ENCODE measurements at regions not wholly inside any gene's neighbourhood (a gene's known extent, or its start where the extent isn't known, plus 50 kb on each side); places are given as distances from the start of the nearest gene placed in this dataset.

DNA sequence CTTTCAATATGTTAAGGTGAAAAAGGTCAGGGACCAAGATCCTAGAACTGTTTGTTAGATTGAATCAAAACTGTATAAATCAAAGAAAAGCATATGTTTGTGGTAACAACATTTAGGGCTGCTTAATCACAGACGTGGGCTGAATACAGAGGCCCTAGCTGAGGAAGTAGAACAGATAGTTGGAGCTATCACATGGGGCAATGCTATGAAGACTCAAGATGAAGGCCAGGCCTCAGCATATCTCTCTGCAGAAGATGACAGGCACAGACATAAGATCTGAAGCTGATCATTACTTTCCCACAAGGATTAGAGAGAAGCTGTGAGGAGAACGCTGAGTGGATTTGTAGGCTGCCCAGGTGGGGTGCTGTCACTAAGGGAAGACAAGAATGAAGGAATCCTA lies 158.6 kb upstream of the CARD18 start:
- no peak overlapping the region for H3K4me3 ChIP-seq
- H3K27me3 ChIP-seq: no peaks in the 10 kb centered on the region
- no peak overlapping the region for H3K27ac ChIP-seq
- 70 to 78% methylated on average over 2 of the region's 2 CpGs for WGBS, 2 donors
- no peaks in the 10 kb centered on the region for H3K9me3 ChIP-seq
- intact Hi-C loops (cut with DNase I): no loop called here
- TF ChIP-seq, protein P1, sequence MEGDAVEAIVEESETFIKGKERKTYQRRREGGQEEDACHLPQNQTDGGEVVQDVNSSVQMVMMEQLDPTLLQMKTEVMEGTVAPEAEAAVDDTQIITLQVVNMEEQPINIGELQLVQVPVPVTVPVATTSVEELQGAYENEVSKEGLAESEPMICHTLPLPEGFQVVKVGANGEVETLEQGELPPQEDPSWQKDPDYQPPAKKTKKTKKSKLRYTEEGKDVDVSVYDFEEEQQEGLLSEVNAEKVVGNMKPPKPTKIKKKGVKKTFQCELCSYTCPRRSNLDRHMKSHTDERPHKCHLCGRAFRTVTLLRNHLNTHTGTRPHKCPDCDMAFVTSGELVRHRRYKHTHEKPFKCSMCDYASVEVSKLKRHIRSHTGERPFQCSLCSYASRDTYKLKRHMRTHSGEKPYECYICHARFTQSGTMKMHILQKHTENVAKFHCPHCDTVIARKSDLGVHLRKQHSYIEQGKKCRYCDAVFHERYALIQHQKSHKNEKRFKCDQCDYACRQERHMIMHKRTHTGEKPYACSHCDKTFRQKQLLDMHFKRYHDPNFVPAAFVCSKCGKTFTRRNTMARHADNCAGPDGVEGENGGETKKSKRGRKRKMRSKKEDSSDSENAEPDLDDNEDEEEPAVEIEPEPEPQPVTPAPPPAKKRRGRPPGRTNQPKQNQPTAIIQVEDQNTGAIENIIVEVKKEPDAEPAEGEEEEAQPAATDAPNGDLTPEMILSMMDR (IDR thresholded peaks at IDR 0.05): no peak
- TF ChIP-seq POLR2A (IDR thresholded peaks at IDR 0.05): no peak
- no peaks in the 10 kb centered on the region for H3K4me1 ChIP-seq
- no peak for DNase-seq
- no peaks in the 10 kb centered on the region for H3K36me3 ChIP-seq

DNA sequence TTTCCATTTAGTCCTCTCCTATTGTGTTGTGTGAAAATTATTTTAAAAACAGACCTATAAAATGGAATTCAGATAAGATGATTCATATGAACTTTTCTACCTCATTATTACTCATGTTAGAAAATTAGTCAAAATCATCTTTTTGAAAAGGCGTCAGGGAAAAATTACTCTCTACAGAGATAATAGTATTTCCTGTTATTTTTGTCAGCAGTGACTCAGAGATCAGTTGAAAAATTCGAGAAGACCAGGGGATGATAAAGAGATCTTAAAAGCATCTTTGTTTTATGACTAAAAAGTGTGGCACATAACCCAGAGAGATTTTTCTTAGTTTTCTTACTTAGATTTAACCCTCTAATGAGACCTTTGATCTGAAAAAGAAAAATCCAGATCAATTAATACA lies 157.9 kb upstream of the CARD18 start:
- no peak overlapping the region for H3K4me3 ChIP-seq
- H3K27ac ChIP-seq: no peak overlapping the region
- H3K27me3 ChIP-seq: no peaks in the 10 kb centered on the region
- H3K36me3 ChIP-seq: no peaks in the 10 kb centered on the region
- intact Hi-C loops (cut with DNase I): no loop called here
- WGBS, 2 donors: 14 to 16% methylated on average over 2 of the region's 2 CpGs
- DNase-seq: no peak
- TF ChIP-seq, protein P1 (IDR thresholded peaks at IDR 0.05): no peak
- TF ChIP-seq POLR2A (IDR thresholded peaks at IDR 0.05): no peak
- H3K4me1 ChIP-seq: no peaks in the 10 kb centered on the region
- H3K9me3 ChIP-seq: no peaks in the 10 kb centered on the region

DNA sequence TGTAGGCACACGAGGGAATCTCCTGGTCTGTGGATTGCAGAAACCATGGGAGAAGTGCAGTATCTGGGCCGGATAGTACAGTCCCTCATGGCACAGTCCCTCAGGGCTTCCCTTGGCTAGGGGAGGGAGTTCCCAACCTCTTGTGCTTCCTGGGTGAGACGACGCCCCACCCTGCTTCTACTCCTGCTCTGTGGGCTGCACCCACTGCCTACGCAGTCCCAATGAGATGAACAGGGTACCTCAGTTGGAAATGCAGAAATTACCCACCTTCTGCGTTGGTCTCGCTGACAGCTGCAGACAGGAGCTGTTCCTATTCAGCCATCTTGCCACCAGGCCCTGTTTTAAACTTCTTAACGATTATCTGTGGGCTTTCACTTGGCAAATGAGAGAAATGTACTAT lies 157.2 kb upstream of the CARD18 start:
- Histone ChIP-seq H3K4me1 (no peaks in the 10 kb centered on the region), H3K27me3 (no peaks in the 10 kb centered on the region), H3K9me3 (no peaks in the 10 kb centered on the region), H3K36me3 (no peaks in the 10 kb centered on the region), H3K27ac (no peak overlapping the region), H3K4me3 (no peak overlapping the region)
- WGBS, 2 donors: 80 to 83% methylated on average over 8 of the region's 8 CpGs
- TF ChIP-seq, protein P1 (IDR thresholded peaks at IDR 0.05): no peak
- no peak for TF ChIP-seq POLR2A (IDR thresholded peaks at IDR 0.05)
- no peak for DNase-seq
- intact Hi-C loops (cut with DNase I): no loop called here

DNA sequence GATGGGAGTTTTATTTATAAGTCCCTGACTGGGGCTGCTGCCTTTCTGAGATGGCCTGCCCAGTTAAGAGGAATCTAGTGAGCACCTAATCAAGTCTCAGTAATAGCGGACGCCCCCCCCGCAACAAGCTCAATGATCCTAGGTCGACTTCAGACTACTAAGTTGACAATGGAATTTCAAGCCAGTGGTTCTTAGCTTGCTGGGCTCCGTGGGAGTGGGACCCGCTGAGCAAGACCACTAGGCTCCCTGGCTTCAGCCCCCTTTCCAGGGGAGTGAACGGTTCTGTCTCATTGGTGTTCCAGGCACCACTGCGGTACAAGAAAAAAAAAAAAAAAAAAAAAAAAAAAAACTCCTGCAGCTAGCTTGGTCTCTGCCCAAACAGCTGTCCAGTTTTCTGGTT lies 156.8 kb upstream of the CARD18 start:
- Histone ChIP-seq H3K27me3 (no peaks in the 10 kb centered on the region), H3K9me3 (no peaks in the 10 kb centered on the region), H3K4me1 (no peaks in the 10 kb centered on the region), H3K27ac (no peak overlapping the region), H3K36me3 (no peaks in the 10 kb centered on the region), H3K4me3 (no peak overlapping the region)
- DNase-seq: no peak
- intact Hi-C loops (cut with DNase I): no loop called here
- WGBS, 2 donors: 67% methylated on average over 1 of the region's 8 CpGs; no CpG with 5 or more reads in 1 of the 2 donors
- no peak for TF ChIP-seq POLR2A (IDR thresholded peaks at IDR 0.05)
- TF ChIP-seq, protein P1 (IDR thresholded peaks at IDR 0.05): no peak

DNA sequence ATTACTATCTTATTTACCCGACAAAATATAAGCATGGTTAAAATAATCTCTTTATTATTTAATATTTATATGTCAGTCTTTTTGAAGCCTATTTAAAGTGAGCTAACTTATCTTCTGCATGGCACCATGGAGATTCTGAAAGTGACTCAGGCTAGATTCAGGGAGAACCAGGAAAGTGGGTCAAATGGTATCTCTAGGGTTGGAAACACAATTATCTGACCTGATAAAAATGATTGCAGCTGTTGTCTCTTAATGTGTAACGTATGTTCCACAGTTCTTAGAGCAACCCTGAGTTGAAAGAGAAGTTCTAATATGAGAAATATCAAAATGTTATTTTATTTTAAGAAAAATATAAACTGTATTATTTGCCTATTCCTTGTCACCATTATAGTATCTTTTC lies 143.1 kb upstream of the CARD18 start:
- H3K4me1 ChIP-seq: no peaks in the 10 kb centered on the region

More for the DNA sequence above, 143.1 kb upstream of the CARD18 start:
- intact Hi-C loops (cut with DNase I): no loop called here
- Histone ChIP-seq H3K36me3 (no peaks in the 10 kb centered on the region), H3K27me3 (no peaks in the 10 kb centered on the region), H3K4me3 (no peak overlapping the region), H3K9me3 (no peaks in the 10 kb centered on the region), H3K27ac (no peak overlapping the region)
- DNase-seq: no peak
- WGBS, 2 donors: 66 to 79% methylated on average over 2 of the region's 2 CpGs
- TF ChIP-seq POLR2A (IDR thresholded peaks at IDR 0.05): no peak
- TF ChIP-seq, protein P1 (IDR thresholded peaks at IDR 0.05): no peak
